Erythroblast (primary cell): ENCODE measurements at regions not wholly inside any gene's neighbourhood (a gene's known extent, or its start where the extent isn't known, plus 50 kb on each side); places are given as distances from the start of the nearest gene placed in this dataset.

Source experiments
- GATA1 ChIP-seq: IDR thresholded peaks from 2 replicates; pipeline ENCODE4 v1.6.1; 2011; ENCODE audit warnings: low read depth, mild to moderate bottlenecking, control low read depth, low read length, moderate library complexity
- POLR2A ChIP-seq: IDR thresholded peaks from 2 replicates; pipeline ENCODE4 v1.6.1; 2011; ENCODE audit warnings: mild to moderate bottlenecking, low read length

DNA sequence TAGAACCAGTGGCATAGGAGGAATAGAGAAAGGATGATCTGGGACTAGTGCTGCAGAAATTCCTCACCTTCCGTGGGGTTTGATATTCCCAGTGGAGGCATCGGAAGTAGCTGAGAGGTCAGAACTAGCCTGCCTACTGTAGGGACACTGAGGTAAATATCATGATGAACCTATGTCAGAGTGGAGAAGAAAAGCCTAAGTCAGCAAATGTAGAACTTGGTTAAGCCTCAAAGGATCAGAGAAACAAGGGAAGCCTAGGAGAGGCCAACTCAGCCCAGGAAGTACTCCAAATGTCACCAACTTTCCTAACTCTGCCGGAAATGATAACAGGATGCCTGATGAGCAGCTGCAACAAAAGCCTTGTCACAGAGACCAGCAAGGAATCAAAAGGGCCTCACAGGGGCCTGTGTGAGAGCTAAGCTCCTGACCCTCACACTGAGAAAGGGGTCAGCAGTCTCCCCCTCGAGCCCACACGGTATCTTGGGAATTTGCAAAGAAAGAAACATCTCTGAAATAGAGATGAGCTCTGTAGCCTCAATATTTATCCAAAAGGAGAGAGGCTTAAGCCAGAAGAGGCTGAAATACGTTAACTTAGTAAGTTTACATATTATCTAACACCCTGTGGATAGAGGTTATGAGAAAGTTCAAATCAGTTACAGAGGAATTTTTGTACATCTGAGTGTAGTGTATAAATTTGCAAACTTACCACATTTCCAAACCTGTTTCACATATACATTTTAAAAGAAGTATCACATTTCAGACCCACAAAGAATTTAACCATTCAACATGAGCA lies 1064.3 kb downstream of the DIAPH3 start:
- TF ChIP-seq POLR2A (no peak), GATA1 (no peak)
